Sigmoid colon (tissue), 4 donors: ENCODE measurements at regions not wholly inside any gene's neighbourhood (a gene's known extent, or its start where the extent isn't known, plus 50 kb on each side); places are given as distances from the start of the nearest gene placed in this dataset.
"Not testable (repeated sequence)": the region's sequence is repeated elsewhere in the genome, so short reads cannot be mapped to it uniquely, and the experiment has no call there.

Source experiments
- EP300 ChIP-seq, 4 donors: sonication (generic); formaldehyde crosslinking; IDR thresholded peaks; one replicate each; pipeline ENCODE4 v1.6.1; 2017; ENCODE audit warnings: antibody characterized with exemption in 4 of 4
- POLR2A ChIP-seq, 2 donors: fragments of 450-650 bp; IDR thresholded peaks; one replicate each; pipeline ENCODE4 v1.6.1; 2016; ENCODE audit warnings: antibody characterized with exemption in 2 of 2, mild to moderate bottlenecking in 2 of 2, moderate library complexity in 2 of 2
- POLR2AphosphoS5 ChIP-seq, 4 donors: sonication (generic); formaldehyde crosslinking; IDR thresholded peaks; one replicate each; pipeline ENCODE4 v1.6.1; 2017; ENCODE audit warnings: antibody characterized with exemption in 4 of 4
- TF ChIP-seq, protein P1 (sequence below), 4 experiments: fragments of 450-650 bp in 3 of 4; fragments of 200-600 bp in 1 of 4; IDR thresholded peaks; one replicate each; pipeline ENCODE4 v1.5.1; 2016 to 2019; ENCODE audit warnings: antibody characterized with exemption in 4 of 4, mild to moderate bottlenecking in 3 of 4, moderate library complexity in 2 of 4

DNA sequence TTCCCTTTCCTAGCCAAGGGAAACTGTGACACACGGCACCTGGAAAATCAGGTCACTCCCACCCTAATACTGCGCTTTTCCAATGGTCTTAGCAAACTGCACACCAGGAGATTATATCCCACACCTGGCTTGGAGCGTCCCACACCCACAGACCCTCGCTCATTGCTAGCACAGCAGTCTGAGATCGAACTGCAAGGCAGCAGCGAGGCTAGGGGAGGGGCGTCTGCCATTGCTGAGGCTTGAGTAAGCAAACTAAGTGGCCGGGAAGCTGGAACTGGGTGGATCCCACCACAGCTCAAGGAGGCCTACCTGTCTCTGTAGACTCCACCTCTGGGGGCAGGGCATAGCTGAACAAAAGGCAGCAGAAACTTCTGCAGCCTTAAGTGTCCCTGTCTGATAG, 132.9 kb downstream of the TMEM167A start:
- TF ChIP-seq POLR2A, EP300, POLR2AphosphoS5 (IDR thresholded peaks at IDR 0.05): not testable (repeated sequence)
- TF ChIP-seq, protein P1, sequence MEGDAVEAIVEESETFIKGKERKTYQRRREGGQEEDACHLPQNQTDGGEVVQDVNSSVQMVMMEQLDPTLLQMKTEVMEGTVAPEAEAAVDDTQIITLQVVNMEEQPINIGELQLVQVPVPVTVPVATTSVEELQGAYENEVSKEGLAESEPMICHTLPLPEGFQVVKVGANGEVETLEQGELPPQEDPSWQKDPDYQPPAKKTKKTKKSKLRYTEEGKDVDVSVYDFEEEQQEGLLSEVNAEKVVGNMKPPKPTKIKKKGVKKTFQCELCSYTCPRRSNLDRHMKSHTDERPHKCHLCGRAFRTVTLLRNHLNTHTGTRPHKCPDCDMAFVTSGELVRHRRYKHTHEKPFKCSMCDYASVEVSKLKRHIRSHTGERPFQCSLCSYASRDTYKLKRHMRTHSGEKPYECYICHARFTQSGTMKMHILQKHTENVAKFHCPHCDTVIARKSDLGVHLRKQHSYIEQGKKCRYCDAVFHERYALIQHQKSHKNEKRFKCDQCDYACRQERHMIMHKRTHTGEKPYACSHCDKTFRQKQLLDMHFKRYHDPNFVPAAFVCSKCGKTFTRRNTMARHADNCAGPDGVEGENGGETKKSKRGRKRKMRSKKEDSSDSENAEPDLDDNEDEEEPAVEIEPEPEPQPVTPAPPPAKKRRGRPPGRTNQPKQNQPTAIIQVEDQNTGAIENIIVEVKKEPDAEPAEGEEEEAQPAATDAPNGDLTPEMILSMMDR (IDR thresholded peaks at IDR 0.05) = not testable (repeated sequence)
